MM.1S (cell line): ENCODE measurements at regions not wholly inside any gene's neighbourhood (a gene's known extent, or its start where the extent isn't known, plus 50 kb on each side); places are given as distances from the start of the nearest gene placed in this dataset.

Source experiments
- EZH2 ChIP-seq: fragments of 300-600 bp; sonication (generic); optimal IDR thresholded peaks from 2 replicates; pipeline ENCODE3; 2017; ENCODE audit warnings: low read depth, mild to moderate bottlenecking, antibody characterized with exemption, low read length, mixed read lengths
- EZH2phosphoT487 ChIP-seq: fragments of 300-600 bp; sonication (generic); IDR thresholded peaks from 2 replicates; pipeline ENCODE4 v1.6.1; 2018; ENCODE audit warnings: antibody characterized with exemption, low read length
- TF ChIP-seq, protein P1 (sequence below): fragments of 300-600 bp; sonication (generic); IDR thresholded peaks from 2 replicates; pipeline ENCODE4 v1.5.1; 2016; ENCODE audit warnings: antibody characterized with exemption, low read length, mixed read lengths

DNA sequence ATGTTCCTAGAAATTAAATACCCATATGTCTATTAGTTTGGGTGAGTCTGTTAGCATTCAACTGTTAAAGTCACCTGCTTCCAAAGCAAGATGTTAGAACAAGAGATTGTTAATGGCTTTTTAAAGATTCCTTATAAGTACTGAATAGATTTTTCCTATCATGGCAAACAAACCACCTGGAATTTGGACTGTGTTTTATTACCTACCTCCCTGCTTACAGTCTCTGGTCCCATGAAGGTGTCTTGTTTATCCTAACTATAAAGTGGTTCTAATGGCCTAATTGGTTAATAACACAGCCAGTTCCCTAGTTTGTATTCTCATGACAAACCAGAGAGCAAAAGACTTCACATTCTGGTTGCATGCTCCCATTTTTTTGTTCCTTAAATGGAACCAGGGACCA is 149.5 kb downstream of the PPP1R2C start:
- TF ChIP-seq, protein P1, sequence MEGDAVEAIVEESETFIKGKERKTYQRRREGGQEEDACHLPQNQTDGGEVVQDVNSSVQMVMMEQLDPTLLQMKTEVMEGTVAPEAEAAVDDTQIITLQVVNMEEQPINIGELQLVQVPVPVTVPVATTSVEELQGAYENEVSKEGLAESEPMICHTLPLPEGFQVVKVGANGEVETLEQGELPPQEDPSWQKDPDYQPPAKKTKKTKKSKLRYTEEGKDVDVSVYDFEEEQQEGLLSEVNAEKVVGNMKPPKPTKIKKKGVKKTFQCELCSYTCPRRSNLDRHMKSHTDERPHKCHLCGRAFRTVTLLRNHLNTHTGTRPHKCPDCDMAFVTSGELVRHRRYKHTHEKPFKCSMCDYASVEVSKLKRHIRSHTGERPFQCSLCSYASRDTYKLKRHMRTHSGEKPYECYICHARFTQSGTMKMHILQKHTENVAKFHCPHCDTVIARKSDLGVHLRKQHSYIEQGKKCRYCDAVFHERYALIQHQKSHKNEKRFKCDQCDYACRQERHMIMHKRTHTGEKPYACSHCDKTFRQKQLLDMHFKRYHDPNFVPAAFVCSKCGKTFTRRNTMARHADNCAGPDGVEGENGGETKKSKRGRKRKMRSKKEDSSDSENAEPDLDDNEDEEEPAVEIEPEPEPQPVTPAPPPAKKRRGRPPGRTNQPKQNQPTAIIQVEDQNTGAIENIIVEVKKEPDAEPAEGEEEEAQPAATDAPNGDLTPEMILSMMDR = no peak
- TF ChIP-seq EZH2 (no peak), EZH2phosphoT487 (no peak)
